H1 (cell line): ENCODE measurements at regions not wholly inside any gene's neighbourhood (a gene's known extent, or its start where the extent isn't known, plus 50 kb on each side); places are given as distances from the start of the nearest gene placed in this dataset.

Experiments
- ASH2L ChIP-seq: fragments of 200-600, 300-600 bp; sonication (generic); IDR thresholded peaks from one replicate; pipeline ENCODE4 v1.7.1; 2017; ENCODE audit warnings: low read length
- CBX8 ChIP-seq: fragments of 300-800, 300-1000 bp; sonication (generic); IDR thresholded peaks from 2 replicates; pipeline ENCODE4 v1.7.1; 2016; ENCODE audit warnings: low read depth, low read length, borderline replicate concordance
- CHD1 ChIP-seq: IDR thresholded peaks from 2 replicates; pipeline ENCODE4 v1.6.1; 2012; ENCODE audit warnings: low read depth, low read length, improper control_type of control experiment
- E2F6 ChIP-seq: IDR thresholded peaks from 2 replicates; pipeline ENCODE4 v1.6.1; 2012; ENCODE audit warnings: inconsistent platforms
- NANOG ChIP-seq: IDR thresholded peaks from 2 replicates; pipeline ENCODE4 v1.6.1; 2011; ENCODE audit warnings: low read length, low read depth, mild to moderate bottlenecking, inconsistent platforms; ENCODE audit not compliant: insufficient read depth, poor library complexity, severe bottlenecking
- RXRA ChIP-seq: IDR thresholded peaks from 2 replicates; pipeline ENCODE4 v1.6.1; 2011; ENCODE audit warnings: low read depth, mild to moderate bottlenecking, low read length, moderate library complexity; ENCODE audit not compliant: insufficient read depth
- TAF1 ChIP-seq: IDR thresholded peaks from 2 replicates; pipeline ENCODE4 v1.6.1; 2011; ENCODE audit warnings: mild to moderate bottlenecking, low read depth, low read length
- TBP ChIP-seq: IDR thresholded peaks from 2 replicates; pipeline ENCODE4 v1.6.1; 2011; ENCODE audit warnings: low read depth, low read length, improper control_type of control experiment

- TF ChIP-seq CBX8, result no peak
- no peak for TF ChIP-seq RXRA
- no peak for TF ChIP-seq E2F6
- no peak for TF ChIP-seq CHD1
- no peak for TF ChIP-seq TBP
- no peak for TF ChIP-seq ASH2L
- TF ChIP-seq TAF1, result no peak
- TF ChIP-seq NANOG, result no peak
Observed at GRCh38 chr6:14517516-14518105, 400.0 kb downstream of the CD83 start (continued).
